ENCODE measurements at regions not wholly inside any gene's neighbourhood (a gene's known extent, or its start where the extent isn't known, plus 50 kb on each side); places are given as distances from the start of the nearest gene placed in this dataset.

DNA sequence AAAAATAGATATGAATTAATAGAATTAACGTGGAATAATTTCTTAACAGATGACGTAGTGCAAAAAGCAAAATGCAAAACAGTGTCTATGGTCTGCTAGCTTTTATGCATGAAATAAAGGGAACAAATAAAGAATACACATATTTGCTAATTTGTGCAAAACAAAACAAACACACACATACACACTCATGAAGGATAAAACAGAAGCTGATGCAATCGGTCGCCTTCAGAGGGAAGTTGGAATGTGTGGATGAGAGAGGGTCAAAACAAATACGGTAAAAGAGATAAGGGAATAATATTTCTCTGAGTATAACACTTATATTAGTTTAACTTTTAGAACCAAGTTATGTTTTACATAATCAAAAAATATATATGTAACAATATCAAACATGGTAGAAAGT is 1160.9 kb upstream of the PCDH9 start:
- DNase-seq, result no peak

- DNase-seq, result no peak
Measured at GRCh38 chr13:68386808-68387207, 1156.7 kb upstream of the PCDH9 start.

- DNase-seq, result no peak
Measured at GRCh38 chr13:68380041-68380973, 1150.2 kb upstream of the PCDH9 start.

GRCh38 chr13:68378294-68378693 is 1148.2 kb upstream of the PCDH9 start:
- DNase-seq, result no peak

DNA sequence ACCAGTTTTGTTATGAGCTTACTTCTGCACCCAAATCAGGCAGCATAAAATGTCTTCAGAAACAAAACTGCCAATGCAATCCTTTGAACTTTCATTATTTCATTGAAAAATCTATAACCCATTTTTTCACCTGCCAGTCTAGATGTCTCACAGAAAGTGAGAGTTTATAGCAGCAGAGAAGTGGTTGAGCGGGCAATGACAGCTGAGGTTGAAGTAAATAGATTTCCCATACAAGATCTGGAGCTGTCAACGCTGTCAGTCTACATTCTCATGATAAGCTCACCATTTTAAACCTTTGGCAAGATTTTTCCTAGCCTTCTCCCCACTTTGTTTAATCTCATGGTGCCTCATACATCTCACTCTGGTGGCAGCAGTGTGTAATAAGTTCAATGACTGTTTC is 1144.9 kb upstream of the PCDH9 start:
- no peak for DNase-seq

GRCh38 chr13:68369739-68370138 is 1139.6 kb upstream of the PCDH9 start:
- peak; percentile 61 for DNase-seq

DNA sequence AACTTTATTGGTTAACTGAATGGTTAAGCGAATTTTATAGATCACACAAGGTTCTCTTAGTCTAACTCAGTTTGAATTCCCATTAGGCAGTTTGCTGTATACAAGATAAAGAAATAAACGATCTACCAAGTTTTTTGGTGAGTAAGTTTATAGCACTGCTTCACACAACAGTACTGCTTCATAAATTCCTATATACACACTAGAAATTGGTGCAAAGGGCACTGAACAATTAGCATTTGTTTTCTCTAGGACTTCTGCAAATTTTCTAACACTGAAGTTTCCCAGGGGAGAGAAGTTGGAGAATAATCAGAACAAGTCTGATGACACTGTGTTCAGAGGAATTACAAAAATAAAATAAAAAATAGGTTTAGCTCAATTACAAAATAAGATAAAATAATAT is 1138.8 kb upstream of the PCDH9 start:
- DNase-seq, result no peak

DNA sequence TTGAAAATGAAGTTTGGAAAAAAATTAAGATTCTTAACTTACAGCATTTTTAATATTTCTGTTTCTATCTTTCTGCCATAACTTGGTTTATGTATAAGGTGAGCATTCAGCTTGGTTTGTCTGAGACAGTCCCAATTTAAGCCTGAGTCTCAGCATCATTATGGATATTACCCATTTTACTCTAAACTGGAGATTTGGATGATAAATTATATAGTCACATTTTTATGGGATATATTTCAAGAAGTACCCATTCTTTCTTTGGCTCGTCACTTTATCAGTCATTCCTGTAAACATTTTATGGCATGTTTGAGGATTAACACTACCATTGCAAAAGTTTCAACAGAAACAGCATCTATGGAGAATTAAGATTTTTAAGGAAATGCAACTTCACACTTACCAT is 1129.0 kb upstream of the PCDH9 start:
- no peak for DNase-seq

DNA sequence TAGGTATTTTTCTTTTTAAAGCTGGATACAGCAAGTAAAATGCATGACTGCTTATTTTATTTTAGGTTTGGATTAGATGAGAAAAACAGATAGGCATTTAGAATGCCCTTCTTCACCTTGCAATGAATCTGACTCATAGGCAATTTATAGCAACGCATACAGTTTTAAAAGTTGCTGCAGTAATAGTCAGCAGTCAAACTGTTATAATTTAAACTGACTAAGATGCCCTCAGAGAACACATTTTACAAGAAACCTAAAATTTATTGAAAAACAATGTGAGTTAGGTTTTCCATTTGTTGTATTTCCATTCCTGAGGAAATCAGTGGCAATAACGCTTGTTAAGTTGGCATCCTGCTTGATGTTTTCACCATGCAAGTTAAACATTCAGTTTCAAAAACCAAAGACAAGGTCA is 1128.2 kb upstream of the PCDH9 start:
- DNase-seq, result no peak

DNA sequence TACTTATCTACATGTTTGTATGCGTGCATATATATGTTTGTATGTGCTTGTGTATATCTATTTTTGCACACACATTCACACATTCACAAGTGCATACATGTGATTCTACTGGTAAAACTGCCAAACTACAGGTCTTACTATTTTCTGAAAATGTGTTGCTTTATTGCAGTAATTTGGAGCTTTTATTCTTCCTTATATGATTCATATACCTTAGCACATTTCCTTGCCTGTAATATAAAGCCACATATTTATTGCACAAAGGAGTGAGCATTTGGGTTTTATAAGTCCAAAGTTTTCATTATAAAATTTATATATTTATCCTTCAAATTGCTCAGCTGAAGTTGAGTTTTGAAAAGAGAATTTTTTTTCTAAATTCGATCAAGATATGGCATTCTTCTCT is 1120.4 kb upstream of the PCDH9 start:
- DNase-seq, result no peak

- DNase-seq, result no peak
Measured at GRCh38 chr13:68347220-68347619, 1117.1 kb upstream of the PCDH9 start.

GRCh38 chr13:68345963-68346531 is 1115.9 kb upstream of the PCDH9 start:
- DNase-seq, result no peak

DNA sequence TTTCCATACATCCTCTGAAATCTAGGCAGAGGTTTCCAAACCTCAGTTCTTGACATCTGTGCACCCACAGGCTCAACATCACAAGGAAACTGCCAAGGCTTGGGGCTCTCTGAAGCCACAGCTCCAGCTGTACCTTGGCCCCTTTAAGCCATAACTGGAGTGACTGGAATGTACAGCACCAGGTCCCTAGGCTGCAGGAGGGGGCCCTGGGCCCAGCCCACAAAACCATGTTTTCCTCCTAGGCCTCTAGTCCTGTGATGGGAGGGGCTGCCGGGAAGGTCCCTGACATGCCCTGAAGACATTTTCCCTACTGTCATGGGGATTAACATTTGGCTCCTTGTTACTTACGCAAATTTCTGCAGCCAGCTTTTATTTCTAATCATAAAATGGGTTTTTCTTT is 1093.0 kb upstream of the PCDH9 start:
- DNase-seq, result no peak

GRCh38 chr13:68319384-68319783 is 1089.2 kb upstream of the PCDH9 start:
- no peak for DNase-seq

GRCh38 chr13:68304286-68304893 is 1074.3 kb upstream of the PCDH9 start:
- no peak for DNase-seq

- no peak for DNase-seq
Measured at GRCh38 chr13:68293631-68294030, 1063.5 kb upstream of the PCDH9 start.

DNA sequence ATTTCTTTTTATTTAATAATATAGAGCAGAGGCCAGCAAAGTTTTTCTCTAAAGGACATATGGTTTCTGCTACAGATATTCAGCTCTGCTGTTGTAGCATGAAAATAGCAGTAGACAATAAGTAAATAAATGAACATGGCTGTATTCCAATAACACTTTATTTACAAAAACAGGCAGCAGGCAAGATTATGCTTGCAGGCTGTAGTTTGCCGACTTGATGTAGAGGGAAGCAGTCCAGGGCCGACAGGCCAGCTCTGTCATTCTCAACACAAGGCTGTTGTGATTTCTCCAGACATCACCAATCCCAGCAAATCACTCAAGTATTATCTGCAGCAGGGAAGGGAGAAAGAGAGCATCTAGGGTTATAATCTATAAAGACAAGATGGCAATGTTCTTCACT is 1062.5 kb upstream of the PCDH9 start:
- DNase-seq, result no peak

GRCh38 chr13:68291595-68291994 is 1061.5 kb upstream of the PCDH9 start:
- no peak for DNase-seq

- no peak for DNase-seq
Measured at GRCh38 chr13:68275758-68276157, 1045.6 kb upstream of the PCDH9 start.

DNA sequence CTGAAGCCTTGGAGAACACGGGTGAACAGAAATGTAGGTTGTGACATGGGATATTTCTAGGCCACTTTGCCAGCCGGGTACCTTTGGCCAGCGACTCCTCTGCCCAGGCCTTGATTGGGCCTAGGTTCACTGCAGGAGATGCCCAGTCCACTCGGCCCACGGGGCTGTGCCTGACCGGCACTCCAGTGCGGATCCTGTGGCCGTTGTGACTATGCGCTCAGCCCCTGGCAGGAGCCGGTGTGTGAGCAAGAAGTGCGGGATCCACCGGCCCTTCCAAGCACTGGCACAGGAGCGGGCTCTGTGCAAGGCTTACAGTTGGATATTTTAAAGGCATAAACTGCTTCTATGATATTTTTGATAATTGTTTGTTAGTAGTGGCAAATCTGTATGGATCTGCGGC is 1042.5 kb upstream of the PCDH9 start:
- DNase-seq, result no peak

DNA sequence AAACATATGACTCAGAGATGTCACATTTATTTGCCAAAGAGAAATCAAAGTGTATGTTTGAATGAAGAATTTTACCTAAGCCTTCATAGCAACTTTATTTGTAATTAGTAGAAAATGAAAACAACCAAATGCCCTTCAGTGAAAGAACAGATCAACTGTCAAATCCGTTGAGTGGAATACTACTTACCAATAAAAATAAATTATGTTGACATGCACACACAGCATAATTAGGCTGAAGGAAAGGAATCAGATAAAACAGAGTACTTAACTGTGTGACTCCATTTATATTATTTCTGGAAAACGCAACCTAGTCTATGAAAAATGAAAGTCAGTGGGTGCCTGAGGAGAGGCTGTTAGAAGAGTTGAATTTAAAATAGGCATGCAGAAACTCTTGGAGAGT is 1034.6 kb upstream of the PCDH9 start:
- no peak for DNase-seq

GRCh38 chr13:68261105-68261504 is 1031.0 kb upstream of the PCDH9 start:
- DNase-seq, result no peak

- no peak for DNase-seq
Measured at GRCh38 chr13:68257111-68257842, 1027.1 kb upstream of the PCDH9 start.

- DNase-seq, result no peak
Measured at GRCh38 chr13:68254151-68254550, 1024.0 kb upstream of the PCDH9 start.
